NCI-H1436 (cell line): ENCODE measurements at regions not wholly inside any gene's neighbourhood (a gene's known extent, or its start where the extent isn't known, plus 50 kb on each side); places are given as distances from the start of the nearest gene placed in this dataset.
"Not testable (repeated sequence)": the region's sequence is repeated elsewhere in the genome, so short reads cannot be mapped to it uniquely, and the experiment has no call there.

Experiments used
- DNase-seq: peaks from one replicate; lab custom pipeline; 2025; lab: John Stamatoyannopoulos, UW

DNA sequence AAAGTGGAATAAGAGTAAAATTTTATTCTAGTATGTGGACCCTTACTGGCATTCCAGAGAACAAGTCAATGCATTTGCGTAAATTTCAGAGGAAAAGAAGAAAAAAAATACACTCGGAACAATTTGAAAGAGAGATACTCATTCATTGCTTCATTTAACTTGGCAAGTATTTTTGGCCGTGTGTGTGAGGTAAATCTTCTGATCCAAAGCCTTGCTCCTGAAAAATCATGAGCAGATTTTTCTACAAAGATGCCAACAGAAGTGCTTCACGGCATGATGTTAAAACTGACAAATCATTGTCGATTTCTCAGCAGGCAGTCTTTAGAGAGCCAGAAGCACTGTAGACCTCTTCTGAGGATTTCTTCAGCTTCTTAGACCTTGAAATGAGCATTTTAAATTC, 194.0 kb downstream of the COX18 start:
- DNase-seq, result no peak

DNA sequence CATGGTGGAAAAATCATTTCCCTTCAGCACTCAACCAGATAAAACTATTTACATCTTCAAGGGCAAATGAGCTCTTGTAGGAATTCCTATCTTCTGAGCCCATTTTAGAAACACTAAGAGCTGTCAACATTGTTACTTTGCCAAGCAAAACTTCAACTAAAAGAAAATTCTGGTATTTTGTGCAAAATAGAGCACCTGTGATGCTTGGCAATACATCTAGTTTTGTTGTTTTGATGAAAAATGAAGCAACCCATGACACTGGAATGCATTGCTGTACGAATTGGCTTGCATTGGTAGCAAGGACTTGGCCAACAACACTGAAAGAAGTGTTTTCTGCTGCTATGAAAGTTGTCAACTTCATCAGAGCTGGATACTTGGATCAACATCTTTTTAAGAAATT, 194.4 kb downstream of the COX18 start:
- DNase-seq, result no peak

- no peak for DNase-seq
These were observed 204.6 kb downstream of the COX18 start for GRCh38 chr4:72864898-72865297.

DNA sequence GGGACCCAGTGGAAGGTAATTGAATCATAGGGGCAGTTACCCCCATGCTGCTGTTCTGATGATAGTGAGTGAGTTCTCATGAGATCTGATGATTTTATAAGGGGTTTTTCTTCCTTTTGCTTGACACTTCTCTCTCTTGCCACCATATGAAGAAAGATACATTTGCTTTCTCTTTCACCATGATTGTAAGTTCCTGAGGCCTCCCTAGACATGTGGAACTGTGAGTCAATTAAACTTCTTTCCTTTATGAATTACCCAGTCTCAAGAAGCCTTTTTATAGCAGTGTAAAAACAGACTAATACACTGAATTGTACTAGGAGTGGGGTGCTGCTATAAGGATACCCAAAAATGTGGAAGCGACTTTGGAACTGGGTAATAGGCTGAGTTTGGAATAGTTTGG, 205.2 kb downstream of the COX18 start:
- DNase-seq, result not testable (repeated sequence)

- DNase-seq, result no peak
These were observed 208.8 kb downstream of the COX18 start for GRCh38 chr4:72860766-72861165.

DNA sequence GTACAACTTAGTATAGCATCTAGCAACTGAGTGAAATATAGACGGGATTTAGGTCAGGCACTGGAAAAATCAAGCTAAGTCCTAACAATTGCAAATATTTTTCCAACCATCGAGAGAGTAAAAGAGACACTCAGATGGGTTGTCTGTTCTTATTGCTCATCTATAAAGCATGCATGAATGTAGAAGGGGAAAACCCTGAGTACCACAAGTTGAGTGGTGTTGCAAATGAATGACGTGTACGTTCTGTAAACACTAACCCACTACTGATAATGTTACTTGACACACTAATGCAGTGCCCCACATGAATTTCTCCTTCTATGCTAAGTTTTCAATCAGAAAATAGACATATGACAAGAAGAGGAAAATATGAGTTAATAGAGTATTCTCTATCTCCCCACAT, 211.2 kb downstream of the COX18 start:
- no peak for DNase-seq

- DNase-seq, result no peak
These were observed 211.7 kb downstream of the COX18 start for GRCh38 chr4:72857787-72858186.

DNA sequence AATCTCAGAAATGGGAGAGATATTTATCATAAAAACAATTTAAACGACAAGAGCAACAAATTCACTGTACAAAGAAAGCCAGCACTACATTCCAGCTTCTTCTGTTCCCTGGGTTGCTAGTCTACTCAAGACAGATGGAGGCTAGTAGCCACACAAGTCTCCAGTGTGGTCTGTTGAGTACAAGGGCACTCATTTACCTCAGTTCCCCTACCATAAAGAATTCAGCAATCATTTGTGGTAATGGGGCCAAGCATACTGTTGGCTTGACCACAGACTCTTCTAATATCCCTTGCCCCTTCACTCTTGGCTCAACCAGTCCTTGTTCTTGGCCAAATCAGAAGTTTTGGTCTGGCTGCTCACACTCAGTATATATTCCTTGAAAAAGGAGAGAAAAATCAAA, 212.3 kb downstream of the COX18 start:
- DNase-seq, result no peak

GRCh38 chr4:72846280-72847111, 223.0 kb downstream of the COX18 start:
- DNase-seq, result no peak

- DNase-seq, result no peak
These were observed 226.1 kb downstream of the COX18 start for GRCh38 chr4:72843466-72843865.

- no peak for DNase-seq
These were observed 227.2 kb downstream of the COX18 start for GRCh38 chr4:72842323-72842722.

- not testable (repeated sequence) for DNase-seq
These were observed 229.3 kb downstream of the COX18 start for GRCh38 chr4:72840166-72840565.

DNA sequence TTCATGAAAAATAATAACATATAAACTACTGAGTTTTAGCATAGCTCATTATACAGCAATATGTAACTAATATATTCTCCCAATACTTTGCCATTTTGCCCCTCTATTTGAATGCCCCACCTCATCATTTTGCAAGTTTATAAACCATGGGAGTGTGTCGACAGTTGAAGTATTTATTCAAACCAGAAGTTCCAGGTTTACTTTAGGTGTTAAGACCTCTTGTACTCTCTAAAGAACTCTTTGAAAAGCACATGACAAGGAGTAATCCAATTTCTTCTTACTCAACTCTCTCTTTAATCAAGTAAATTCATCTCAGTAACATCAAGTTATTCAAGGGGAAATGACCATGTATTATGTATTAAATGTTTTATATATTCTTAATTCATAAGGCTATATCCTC, 240.7 kb downstream of the COX18 start:
- DNase-seq, result no peak

DNA sequence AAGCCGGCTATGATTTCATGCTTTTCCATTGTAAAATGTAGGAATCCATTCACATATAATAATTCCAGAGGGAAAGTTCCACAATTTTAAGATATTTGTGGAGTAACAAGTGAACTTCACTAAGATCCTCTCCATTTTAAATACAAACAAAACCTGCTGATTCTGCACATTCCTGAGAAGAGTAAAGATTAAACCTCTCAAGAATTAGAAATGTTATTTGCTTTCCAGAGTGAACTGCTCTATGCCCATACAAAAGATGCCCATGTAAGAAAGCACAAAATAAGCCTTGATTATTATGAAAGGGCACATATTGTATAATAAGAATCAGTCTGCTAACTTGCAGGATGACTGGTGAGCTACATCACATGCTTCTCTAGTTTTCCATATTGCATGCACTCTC, 241.5 kb downstream of the COX18 start:
- no peak for DNase-seq

DNA sequence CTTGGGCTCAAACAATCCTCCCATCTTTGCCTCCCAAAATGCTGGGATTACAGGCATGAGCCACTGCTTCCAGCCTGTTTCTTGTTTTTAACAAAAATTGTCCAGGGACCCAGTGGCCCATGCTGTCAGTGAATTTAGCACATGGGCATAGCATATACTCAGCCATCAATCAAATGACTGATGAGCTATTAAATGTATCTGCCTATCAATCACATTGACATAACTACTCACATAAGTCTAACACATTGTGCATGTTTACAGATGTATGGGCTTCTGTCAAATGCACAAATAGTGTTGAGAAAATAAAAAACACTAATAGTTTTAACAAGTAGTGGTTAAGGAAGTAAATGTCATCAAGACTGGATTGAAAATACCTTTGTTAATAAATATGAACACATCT, 249.4 kb downstream of the COX18 start:
- no peak for DNase-seq

DNA sequence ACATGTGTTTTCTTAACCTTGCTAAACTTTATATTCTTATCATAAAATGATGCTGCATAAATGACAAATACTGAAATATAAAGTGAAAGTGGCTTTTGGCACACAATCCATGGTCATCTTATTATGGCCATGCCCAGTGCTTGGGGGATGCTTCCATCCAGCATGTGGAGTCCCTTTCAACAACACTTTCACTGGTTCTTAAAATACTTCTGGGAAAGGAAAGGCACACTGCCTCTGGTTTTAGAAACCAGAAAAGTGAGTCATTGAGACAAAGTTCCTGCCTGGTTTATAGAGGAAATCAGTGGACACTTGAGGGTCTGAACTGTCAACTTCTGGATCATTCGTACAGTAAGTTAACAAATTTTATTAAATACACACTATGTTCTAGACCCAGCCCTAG, 248.0 kb upstream of the ADAMTS3 start:
- DNase-seq, result no peak

DNA sequence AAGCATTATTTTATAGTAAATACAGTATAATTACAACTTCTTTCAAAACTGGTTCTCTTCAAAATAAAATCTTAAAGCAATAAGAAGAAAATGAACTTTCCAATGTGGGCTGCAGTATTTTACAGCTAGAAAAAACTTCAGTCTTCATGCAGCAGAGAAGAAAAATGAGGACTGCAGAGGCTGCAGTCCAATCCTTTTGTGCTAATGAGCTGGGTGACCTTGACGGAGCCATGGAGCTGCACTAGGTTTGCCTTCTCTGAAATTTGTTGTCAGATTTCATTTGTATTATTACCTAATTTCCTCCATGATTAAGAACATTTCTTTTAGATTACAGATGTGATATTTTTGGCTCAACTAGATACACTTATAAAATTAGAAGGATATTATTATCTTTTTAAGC, 245.2 kb upstream of the ADAMTS3 start:
- DNase-seq, result no peak

DNA sequence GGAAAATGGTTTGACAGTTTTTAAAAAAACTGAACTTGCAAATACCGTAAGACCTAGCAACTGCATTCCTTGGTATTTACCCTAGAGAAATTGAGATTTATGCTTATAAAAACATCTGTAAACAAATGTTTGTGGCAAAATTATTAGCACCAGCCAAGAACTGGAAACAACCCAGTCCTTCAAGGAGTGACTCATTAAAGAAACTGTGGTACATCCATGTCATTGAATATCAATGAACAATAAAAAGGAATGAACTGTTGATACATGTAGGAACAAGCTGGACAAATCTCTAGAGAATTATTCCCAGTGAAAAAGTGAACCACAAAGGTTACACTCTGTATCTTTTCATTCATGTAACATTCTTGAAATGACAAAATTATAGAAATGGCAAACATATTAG, 240.2 kb upstream of the ADAMTS3 start:
- DNase-seq, result no peak

DNA sequence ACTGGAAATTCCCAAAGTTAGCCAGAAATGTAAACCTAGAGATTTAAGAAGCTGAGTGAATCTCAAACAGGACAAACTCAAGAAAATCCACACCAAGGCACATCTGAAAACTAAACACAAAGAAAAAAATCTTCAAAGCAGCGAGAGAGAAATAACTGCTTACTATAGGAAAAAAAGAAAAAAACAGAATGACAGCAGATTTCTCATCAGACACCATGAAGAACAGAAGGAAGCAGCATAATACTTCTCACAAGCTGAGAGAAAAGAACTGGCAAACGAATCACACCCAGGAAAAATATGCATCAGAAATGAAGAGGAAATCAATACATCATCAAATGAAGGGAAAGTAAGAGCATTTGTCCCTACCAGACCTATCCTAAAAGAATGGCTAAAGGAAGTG, 236.3 kb upstream of the ADAMTS3 start:
- no peak for DNase-seq

- no peak for DNase-seq
These were observed 228.5 kb upstream of the ADAMTS3 start for GRCh38 chr4:72797486-72797885.

DNA sequence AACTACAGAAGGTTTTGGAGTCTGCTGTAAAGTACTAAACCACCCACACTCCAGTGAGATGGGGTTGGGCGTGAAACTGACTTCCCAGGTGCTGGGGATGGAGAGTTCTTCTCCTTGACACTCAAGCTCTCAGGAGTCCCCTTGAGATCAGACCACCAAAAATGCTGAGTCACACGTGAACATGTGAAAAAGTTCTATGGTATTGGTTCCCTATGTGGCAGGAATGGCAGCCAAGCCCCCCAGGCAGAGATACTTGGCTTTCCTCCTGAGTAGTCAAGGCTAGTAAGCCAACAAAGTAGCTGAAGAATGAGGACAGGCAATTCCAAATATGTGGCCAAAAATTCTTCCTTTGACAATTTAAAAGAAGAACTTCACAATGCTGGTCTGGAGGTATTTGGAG, 222.0 kb upstream of the ADAMTS3 start:
- DNase-seq, result no peak

DNA sequence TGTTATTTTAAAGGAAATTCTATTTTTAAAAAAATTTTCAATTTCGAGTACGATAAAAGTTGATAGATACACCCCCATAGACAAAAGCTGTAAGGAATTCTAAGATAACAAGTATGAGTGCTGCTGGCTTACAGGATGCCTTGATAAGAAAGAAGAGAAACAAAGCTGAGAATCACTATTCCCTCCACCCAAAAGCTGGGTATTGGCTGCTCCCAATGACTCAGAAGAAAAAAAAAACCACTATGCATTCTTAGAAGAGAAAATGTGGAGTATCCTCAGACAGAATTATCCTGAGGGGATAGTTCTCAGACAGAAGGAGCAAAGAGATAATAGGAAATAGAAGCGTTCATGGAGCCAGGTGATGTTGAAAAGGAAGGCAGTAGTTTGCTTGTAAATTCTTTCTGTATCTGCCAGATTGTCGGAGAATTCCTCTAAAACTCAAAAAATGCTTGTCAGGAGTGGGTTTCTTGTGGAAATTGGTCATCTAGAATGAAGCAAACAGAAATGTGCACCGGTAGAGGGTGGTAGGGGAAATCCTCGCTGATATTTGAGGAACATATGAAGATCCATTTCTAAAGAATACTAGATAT, 217.5 kb upstream of the ADAMTS3 start:
- DNase-seq, result no peak

DNA sequence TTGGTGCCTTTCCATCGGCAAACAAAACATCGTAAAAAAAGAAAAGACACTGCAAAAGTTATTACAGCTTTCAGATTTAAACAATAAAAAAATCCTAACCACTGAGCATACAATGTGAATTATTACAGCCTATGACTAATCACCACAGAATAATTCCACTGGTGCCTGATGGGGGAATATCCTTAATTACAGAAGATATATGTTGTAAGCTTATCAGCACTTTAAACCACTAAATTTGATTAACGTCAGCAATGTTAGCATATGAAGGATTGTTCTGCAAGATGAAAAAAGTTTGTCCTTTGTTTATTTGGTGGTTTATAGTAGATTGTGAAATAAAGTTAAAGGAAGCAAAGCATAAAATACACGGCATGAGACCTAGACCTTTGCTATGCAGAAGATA, 210.2 kb upstream of the ADAMTS3 start:
- no peak for DNase-seq

- no peak for DNase-seq
These were observed 208.4 kb upstream of the ADAMTS3 start for GRCh38 chr4:72777436-72777835.
